Fibroblast of mammary gland (primary cell): ENCODE measurements at regions not wholly inside any gene's neighbourhood (a gene's known extent, or its start where the extent isn't known, plus 50 kb on each side); places are given as distances from the start of the nearest gene placed in this dataset.

ENCODE experiments used
- DNase-seq: peaks from one replicate; pipeline ENCODE4 v3.0.0-alpha.2; 2010; ENCODE audit warnings: low read depth
- H3K4me3 ChIP-seq: 2 replicates; pipeline ENCODE4 v1.5.1; 2011; ENCODE audit warnings: low read depth, mild to moderate bottlenecking, low read length, moderate library complexity; ENCODE audit not compliant: control insufficient read depth
- CTCF ChIP-seq: conservative IDR thresholded peaks from 2 replicates; pipeline ENCODE4 v1.5.1; 2011; ENCODE audit warnings: low read depth, low read length, inconsistent platforms; ENCODE audit not compliant: control insufficient read depth, insufficient read depth

- DNase-seq = no peak
- no peak for TF ChIP-seq CTCF
- H3K4me3 ChIP-seq = no peak overlapping the region
Measured at GRCh38 chr7:42765931-42766330, 145.9 kb downstream of the C7orf25 start.

- TF ChIP-seq CTCF = no peak
- no peak for DNase-seq
- H3K4me3 ChIP-seq = no peak overlapping the region
Measured at GRCh38 chr7:42763137-42763551, 148.7 kb downstream of the C7orf25 start.

GRCh38 chr7:42761486-42761885 lies 150.4 kb downstream of the C7orf25 start:
- TF ChIP-seq CTCF = no peak
- H3K4me3 ChIP-seq = no peak overlapping the region
- no peak for DNase-seq

- TF ChIP-seq CTCF = no peak
- H3K4me3 ChIP-seq = no peak overlapping the region
Measured at GRCh38 chr7:42758124-42758523, 153.7 kb downstream of the C7orf25 start.

GRCh38 chr7:42756841-42757240 lies 155.0 kb downstream of the C7orf25 start:
- no peak for TF ChIP-seq CTCF
- no peak overlapping the region for H3K4me3 ChIP-seq
- no peak for DNase-seq

More at GRCh38 chr7:42758124-42758523, 153.7 kb downstream of the C7orf25 start:
- no peak for DNase-seq

GRCh38 chr7:42753811-42754363 lies 158.0 kb downstream of the C7orf25 start:
- DNase-seq = no peak
- no peak for TF ChIP-seq CTCF
- no peak overlapping the region for H3K4me3 ChIP-seq

- no peak for TF ChIP-seq CTCF
- no peak for DNase-seq
- no peak overlapping the region for H3K4me3 ChIP-seq
Measured at GRCh38 chr7:42753367-42753766, 158.5 kb downstream of the C7orf25 start.
